GM18873 (cell line): ENCODE measurements at regions not wholly inside any gene's neighbourhood (a gene's known extent, or its start where the extent isn't known, plus 50 kb on each side); places are given as distances from the start of the nearest gene placed in this dataset.

ENCODE experiments used
- ATAC-seq: cut with Tn5 transposase; IDR thresholded peaks from one replicate; pipeline ENCODE4 v1.9.1; 2021; ENCODE audit warnings: mild to moderate bottlenecking, moderate library complexity, moderate number of reproducible peaks; ENCODE audit not compliant: unreplicated experiment, low FRiP score

GRCh38 chr11:19597876-19598275 is 114.8 kb upstream of the NAV2 start:
- ATAC-seq: no peak

DNA sequence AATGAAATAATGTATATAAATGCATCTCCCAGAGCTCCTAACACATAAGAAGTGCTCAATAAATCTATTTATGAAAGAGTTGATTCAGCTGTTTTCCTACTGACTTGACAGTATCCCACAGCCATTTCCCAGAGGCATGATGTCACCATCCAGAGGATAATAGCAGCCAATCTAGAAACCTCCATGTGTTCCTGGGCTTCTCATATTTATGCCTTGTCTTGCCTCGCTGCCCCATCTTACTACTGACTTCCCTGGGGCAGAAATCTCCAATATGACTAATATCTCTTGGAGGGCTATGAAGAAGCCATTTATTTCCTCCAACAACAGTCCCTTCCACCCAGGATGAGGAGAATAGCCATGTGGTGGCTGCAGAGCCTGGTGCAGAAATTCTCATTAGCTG is 115.4 kb upstream of the NAV2 start:
- no peak for ATAC-seq

DNA sequence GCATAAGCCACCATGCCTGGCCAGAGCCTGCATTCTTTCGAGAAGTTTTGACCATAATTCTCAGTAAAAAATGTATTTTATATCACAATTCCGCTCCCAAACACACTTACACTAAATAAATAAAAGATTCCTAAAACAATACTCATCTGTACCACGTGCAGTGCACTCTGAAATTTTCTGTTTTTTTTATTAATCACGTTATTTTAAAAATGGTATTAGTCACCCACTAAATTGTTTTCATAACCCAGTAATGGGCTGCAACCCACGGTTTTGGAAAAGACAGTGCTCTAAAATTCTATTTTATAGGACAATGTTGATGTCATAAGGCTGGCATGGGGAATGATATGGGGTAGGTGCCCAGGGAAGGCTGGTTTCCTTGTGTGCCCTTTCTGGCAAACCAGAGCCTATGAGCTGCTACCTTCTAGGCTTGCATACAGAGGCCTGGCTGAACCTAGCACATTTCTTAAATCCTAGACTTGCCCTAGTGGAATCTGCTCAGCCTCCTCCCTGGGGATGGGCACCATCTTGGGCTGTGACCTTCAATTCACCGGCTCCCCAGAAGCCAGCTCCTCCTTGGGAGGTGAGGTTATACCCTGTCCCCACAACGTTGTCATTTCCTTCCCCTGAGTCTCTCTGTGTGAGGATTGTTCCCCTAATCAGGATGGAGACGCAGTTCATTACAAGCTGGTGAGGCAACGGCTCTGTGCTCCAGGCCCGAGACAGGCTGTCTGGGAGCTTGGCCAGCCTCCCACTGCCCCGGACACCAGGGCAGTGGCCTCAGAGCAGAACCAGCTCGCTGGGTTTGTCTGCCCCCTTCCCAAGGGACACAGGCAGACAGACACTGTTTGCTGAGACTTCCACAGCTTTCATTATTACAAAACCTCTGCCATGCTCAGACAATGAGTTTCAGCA is 116.5 kb upstream of the NAV2 start:
- ATAC-seq: no peak

GRCh38 chr11:19595499-19595839 is 117.2 kb upstream of the NAV2 start:
- ATAC-seq: no peak

- ATAC-seq: no peak
Measured at GRCh38 chr11:19594326-19594725, 118.3 kb upstream of the NAV2 start.

GRCh38 chr11:19592842-19593241 is 119.8 kb upstream of the NAV2 start:
- no peak for ATAC-seq

- no peak for ATAC-seq
Measured at GRCh38 chr11:19589567-19590260, 122.9 kb upstream of the NAV2 start.

GRCh38 chr11:19587979-19588378 is 124.7 kb upstream of the NAV2 start:
- ATAC-seq: no peak

DNA sequence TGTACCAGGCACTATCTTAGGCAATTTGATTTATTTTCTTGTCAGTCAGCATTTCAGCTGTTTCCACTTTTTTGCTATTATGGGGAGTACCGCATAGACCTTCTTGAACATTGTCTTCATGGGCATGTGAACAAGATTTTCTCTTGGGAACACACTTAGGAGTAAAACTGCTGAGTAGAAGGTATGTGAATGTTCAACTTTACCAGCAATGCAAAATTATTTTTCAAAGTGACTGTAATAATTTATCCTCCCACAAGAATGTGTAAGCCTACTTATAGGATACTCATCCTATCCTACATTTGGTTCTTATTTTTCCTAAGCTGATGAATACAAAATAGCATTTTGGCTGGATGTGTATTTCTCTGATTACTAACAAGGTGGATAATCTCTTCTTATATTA is 132.0 kb upstream of the NAV2 start:
- ATAC-seq: no peak

- ATAC-seq: no peak
Measured at GRCh38 chr11:19579957-19580356, 132.7 kb upstream of the NAV2 start.

GRCh38 chr11:19578871-19579270 is 133.8 kb upstream of the NAV2 start:
- ATAC-seq: no peak

DNA sequence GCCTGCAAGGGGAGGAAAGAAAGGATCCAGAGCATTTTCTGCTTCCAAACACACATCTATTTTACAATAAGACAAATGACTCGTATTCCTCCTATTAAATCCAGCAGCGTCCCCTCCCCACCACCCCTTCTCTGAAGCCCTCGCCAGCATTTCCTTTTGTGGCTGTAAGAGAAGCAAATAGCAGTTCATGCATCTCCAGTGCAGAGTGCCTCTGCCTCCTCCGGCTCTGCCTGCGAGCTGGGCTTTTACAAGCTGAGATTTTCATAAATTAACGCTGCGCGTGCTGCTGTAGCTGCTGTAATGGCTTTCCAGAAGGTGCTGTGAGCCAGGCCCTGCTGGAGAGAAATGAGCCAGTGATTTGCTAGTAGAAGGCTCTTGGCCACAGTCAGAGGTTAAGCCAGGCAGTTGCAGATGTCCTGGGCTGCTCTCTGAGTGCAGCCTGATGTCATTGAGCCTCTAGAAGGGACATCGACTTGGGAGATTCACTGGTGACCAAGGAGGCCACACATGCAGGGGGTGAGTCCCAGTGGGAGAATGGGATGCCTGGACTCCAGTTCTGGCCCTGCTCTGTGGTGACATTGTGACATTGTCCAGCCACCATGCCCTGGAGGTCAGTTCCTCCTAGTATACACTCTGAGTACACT is 134.5 kb upstream of the NAV2 start:
- ATAC-seq: no peak

DNA sequence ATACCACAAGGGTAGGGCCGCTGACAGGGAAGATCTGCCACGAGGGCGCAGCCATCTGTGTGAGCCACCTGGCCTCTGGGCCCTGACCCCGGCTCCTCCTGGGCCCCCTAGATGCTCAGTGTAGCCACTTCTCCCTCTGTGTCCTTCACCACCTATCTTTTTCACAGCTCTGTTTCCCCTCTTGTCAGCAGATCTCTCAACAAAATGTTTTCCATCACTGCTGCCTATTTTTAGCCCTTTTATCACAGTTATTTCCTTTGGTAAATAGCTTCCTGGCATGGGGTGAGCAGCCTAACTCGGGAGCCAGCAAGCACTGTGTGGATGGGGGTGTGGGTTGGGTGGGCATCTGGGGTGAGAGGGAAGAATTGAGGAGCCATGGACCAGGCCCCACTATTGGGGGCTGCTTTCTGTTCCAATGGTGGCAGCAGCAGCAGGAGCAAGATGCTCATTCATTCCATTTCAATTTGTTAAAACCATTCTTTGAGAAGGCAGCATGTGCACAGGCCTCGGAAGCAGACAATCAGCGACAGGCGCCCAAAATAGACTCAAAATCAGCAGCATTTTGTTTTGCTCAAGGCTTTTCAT is 135.2 kb upstream of the NAV2 start:
- no peak for ATAC-seq

DNA sequence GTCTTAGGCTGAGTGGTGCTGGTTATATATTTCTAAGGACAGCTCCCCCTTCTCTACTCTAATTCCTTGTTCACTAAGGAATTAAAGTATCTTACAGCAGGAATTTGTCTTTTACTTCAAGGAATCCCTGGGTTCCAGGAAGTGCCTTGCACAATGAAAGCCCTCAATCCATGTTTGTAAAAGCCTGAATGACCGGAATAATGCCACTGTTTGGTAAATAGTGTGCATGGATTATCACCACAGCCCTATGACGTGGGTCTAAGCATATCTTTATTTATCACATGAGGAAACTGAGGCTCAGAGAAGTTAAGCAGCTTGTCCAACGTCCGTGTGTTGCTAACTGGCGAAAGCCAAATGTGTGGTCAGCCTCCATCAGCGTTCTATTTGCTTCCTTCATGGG is 135.7 kb upstream of the NAV2 start:
- ATAC-seq: no peak

DNA sequence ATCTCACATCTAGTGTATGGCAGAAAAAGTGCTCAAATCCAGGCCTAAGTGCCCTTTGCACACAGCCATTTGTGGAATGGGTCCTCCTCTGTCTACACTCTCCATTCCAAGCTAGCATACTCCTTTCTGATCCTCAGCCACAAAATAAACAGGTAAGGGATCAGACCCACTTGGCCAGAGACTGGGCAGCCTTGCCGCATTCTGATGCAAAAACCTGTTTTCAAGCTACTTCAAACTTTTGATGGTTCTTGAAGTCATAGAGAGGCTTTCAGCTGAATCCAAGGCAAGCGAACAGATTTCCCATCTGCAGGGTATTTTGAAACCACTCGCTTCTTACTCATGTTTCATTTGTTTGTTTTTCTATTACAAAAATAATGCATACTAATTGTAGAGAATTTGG is 136.6 kb upstream of the NAV2 start:
- ATAC-seq: no peak

- ATAC-seq: no peak
Measured at GRCh38 chr11:19574916-19575315, 137.7 kb upstream of the NAV2 start.

DNA sequence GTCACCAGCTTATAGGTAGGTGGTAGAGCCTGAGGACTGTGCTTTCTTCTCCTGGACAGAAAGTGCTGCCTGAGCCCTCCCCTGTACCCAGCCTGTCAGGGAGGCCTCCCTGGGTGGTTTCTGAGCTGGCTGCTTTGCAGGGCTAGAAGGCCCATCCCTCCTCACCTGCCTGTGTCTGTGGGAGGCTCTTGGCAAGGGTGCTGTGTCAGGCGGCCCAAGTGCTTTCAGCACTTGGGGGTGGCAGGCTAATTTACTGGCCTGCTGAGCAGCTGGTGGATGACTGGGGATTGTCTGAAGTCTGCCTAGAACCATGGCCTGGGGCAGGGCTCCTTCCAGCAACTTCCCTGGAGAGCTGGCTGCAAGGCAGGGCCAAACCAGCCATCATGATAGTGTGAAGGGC is 139.0 kb upstream of the NAV2 start:
- ATAC-seq: no peak

DNA sequence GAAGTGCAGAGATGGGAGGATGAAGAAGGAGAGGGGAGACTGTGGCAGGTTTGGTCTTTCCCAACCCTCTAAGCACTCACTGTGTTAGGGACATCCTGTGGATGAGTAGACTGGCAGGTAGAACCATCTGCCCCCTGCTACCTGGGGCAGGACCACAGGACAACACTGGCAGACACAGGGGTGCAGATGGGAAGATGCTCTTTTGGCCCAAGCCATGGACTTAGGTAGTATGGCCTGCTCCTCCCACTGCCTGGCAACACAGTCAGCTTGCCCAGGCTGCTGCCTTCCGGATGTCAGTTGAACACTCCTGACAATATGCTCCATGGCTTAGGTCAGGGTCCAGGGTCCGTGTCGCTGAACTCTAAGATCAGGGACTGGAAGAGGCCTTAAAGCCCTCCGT is 140.7 kb upstream of the NAV2 start:
- ATAC-seq: no peak

- ATAC-seq: no peak
Measured at GRCh38 chr11:19570889-19571288, 141.7 kb upstream of the NAV2 start.

DNA sequence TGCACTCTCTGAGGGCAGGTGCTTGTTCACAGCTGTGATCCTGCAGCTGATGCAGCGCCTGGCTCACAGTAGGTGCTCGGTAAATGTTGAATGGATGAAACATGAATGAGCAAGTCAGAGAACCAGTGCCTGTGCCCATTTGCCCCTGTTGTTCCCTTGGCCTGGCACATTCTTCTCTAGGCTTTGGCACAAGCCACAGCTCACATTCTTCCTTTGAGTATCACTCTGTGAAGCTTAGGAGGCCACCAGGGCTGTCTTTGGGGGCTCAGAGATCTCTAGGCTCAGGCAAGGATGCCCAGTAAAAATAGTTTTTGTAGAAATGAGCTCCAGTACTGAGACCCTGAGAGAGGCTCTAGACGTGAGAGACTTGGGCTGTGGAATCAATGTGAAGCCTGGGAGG is 144.6 kb upstream of the NAV2 start:
- no peak for ATAC-seq
